Esophagus (tissue), 2 donors: ENCODE measurements at regions not wholly inside any gene's neighbourhood (a gene's known extent, or its start where the extent isn't known, plus 50 kb on each side); places are given as distances from the start of the nearest gene placed in this dataset.

ENCODE experiments used
- H3K27ac ChIP-seq, 2 donors: one replicate each; pipeline ENCODE4 v1.5.1; 2013; ENCODE audit warnings: low read depth in 2 of 2, mild to moderate bottlenecking in 2 of 2, inconsistent platforms in 1 of 2, low read length in 1 of 2, moderate library complexity in 1 of 2
- H3K27me3 ChIP-seq, 2 donors: one replicate each; pipeline ENCODE4 v1.6.1; 2013; ENCODE audit warnings: low read length in 2 of 2, control low read depth in 1 of 2, mild to moderate bottlenecking in 1 of 2; ENCODE audit not compliant: insufficient read depth in 2 of 2, control insufficient read depth in 1 of 2
- H3K36me3 ChIP-seq, 2 donors: one replicate each; pipeline ENCODE4 v1.6.1; 2013; ENCODE audit warnings: low read length in 1 of 2; ENCODE audit not compliant: control insufficient read depth in 2 of 2, insufficient read depth in 2 of 2
- H3K4me1 ChIP-seq, 2 donors: one replicate each; pipeline ENCODE4 v1.6.1; 2013; ENCODE audit warnings: low read length in 1 of 2; ENCODE audit not compliant: control insufficient read depth in 2 of 2, insufficient read depth in 2 of 2
- H3K4me3 ChIP-seq, 2 donors: one replicate each; pipeline ENCODE4 v1.5.1; 2013; ENCODE audit warnings: low read length in 2 of 2, mild to moderate bottlenecking in 2 of 2, low read depth in 1 of 2, moderate library complexity in 1 of 2
- H3K9me3 ChIP-seq, 2 donors: one replicate each; pipeline ENCODE4 v1.6.1; 2013; ENCODE audit warnings: mild to moderate bottlenecking in 2 of 2, low read depth in 1 of 2, low read length in 1 of 2, moderate library complexity in 1 of 2; ENCODE audit not compliant: control insufficient read depth in 2 of 2, insufficient read depth in 1 of 2
- WGBS, 2 donors: extraction: QIAGEN DNeasy Blood & Tissue Kit; methylation state at CpG; one replicate each; pipeline ENCODE4 v1.1.7; 2013; 5-methylcytosine and 5-hydroxymethylcytosine counted together
- donor health status: healthy with polysubstance abuse.
- donor health status: Bipolar disorder and iron deficiency.

DNA sequence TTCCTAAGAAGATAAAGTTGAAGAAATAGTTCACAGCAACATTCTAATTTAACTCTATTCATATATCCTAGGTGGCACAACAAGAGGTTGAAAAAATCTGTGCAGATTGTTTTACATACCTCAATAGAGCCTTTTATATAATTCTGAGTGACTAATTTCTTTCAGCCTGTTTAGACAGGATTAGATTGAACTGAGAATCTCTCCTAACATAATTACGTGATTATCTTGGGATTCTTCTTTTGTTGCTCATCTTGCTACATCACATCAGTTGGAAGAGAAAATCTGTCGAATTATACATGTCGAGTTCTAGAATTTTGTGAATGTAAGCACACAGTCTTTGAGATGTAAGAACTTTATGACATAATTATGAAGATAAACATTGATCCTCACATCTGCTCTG lies 1873.7 kb upstream of the IGFBP7 start:
- no peaks in the 10 kb centered on the region for H3K27me3 ChIP-seq
- H3K27ac ChIP-seq: no peak overlapping the region
- no peaks in the 10 kb centered on the region for H3K9me3 ChIP-seq
- H3K4me3 ChIP-seq: no peak overlapping the region
- no peaks in the 10 kb centered on the region for H3K36me3 ChIP-seq
- H3K4me1 ChIP-seq: no peaks in the 10 kb centered on the region
- 44 to 53% methylated on average over 3 of the region's 3 CpGs for WGBS, 2 donors

- Histone ChIP-seq H3K27me3 (no peaks in the 10 kb centered on the region), H3K4me3 (no peak overlapping the region), H3K4me1 (no peaks in the 10 kb centered on the region), H3K27ac (no peak overlapping the region), H3K36me3 (no peaks in the 10 kb centered on the region), H3K9me3 (no peaks in the 10 kb centered on the region)
- 17 to 45% methylated on average over 1 of the region's 1 CpG for WGBS, 2 donors
Observed at GRCh38 chr4:59002148-59002547, 1892.0 kb upstream of the IGFBP7 start.

- no peak overlapping the region for H3K4me3 ChIP-seq
- H3K27ac ChIP-seq: no peak overlapping the region
- no peaks in the 10 kb centered on the region for H3K36me3 ChIP-seq
- H3K4me1 ChIP-seq: no peaks in the 10 kb centered on the region
- H3K27me3 ChIP-seq: no peaks in the 10 kb centered on the region
- no peaks in the 10 kb centered on the region for H3K9me3 ChIP-seq
Observed at GRCh38 chr4:59024257-59024656, 1914.1 kb upstream of the IGFBP7 start.

DNA sequence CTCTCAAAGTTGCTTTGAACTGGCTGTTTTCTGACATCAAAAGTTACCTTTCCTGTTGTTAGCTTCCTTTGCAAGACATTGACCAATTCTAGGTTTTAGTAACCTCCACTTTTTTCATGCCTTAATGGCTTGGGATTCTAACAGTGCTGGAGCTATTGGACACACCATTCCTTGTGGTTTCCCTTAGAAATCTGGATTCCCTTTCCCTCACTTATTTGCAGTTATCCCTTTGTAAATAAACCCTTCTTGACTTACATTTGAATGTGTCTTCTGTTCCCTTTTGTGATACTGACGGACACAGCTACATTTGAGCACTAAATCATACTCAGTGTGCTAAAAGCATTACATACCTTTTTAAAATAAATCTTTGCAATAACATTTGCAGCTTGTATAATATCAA lies 1927.6 kb upstream of the IGFBP7 start:
- WGBS, 2 donors: 47 to 74% methylated on average over 1 of the region's 1 CpG
- no peaks in the 10 kb centered on the region for H3K9me3 ChIP-seq

GRCh38 chr4:59039046-59039445 lies 1928.9 kb upstream of the IGFBP7 start:
- no peak overlapping the region for H3K4me3 ChIP-seq
- 93 to 96% methylated on average over 6 of the region's 6 CpGs for WGBS, 2 donors
- H3K27ac ChIP-seq: no peak overlapping the region
- H3K36me3 ChIP-seq: no peaks in the 10 kb centered on the region
- H3K9me3 ChIP-seq: no peaks in the 10 kb centered on the region
- no peaks in the 10 kb centered on the region for H3K27me3 ChIP-seq
- no peaks in the 10 kb centered on the region for H3K4me1 ChIP-seq

More for the DNA sequence above, 1927.6 kb upstream of the IGFBP7 start:
- H3K4me1 ChIP-seq: no peaks in the 10 kb centered on the region
- no peaks in the 10 kb centered on the region for H3K27me3 ChIP-seq
- no peak overlapping the region for H3K4me3 ChIP-seq
- H3K36me3 ChIP-seq: no peaks in the 10 kb centered on the region
- no peak overlapping the region for H3K27ac ChIP-seq

DNA sequence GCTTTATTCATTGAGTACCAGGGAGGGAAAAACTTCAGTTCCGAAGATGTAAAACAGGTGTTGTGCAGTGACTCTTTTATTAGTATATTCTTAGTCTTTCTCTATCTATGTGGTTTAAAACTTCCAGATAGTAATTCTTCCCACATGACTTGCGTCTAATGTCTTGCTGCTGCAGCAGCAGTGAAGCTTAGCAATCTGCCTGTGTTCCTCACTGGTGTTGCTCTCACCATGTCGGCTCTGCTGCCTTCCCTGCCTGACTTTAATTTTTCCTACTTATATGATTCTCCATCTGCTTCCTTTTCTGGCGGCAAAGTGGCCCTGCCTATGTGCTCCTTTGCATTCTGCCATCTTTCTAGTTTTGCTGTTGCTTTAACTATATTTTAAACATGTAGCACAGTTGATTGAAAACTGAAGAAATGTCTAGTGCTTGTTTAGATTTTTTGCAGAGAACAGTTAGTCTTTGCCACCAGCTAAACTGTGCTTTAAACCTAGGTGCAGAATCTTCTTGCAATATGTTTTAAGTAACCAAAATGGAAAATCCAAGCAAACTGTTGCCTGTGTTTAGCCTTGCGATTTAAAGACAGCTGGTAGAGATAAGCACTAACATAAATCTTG lies 1934.2 kb upstream of the IGFBP7 start:
- WGBS, 2 donors: 62 to 64% methylated on average over 5 of the region's 5 CpGs
- no peak overlapping the region for H3K27ac ChIP-seq
- H3K9me3 ChIP-seq: no peaks in the 10 kb centered on the region
- H3K4me1 ChIP-seq: no peaks in the 10 kb centered on the region
- H3K4me3 ChIP-seq: no peak overlapping the region
- H3K36me3 ChIP-seq: no peaks in the 10 kb centered on the region
- H3K27me3 ChIP-seq: no peaks in the 10 kb centered on the region

DNA sequence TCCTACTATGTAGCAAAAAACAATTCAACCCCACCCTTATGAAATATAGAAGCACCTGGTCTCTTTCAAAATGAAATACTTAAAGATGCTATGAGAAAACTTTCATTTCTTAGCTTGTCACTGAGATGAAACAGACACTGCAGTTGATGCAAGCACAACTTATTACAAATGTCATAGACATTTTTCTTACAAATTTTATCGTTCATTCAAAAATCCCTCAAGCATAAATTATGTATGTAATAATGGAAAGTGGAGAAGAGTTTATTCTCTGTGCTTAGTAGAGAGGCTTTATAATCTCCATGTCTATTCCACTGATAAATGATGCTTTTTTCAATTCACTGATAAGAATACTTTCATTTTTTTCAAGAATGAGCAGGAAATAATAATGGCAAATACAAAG lies 1943.9 kb upstream of the IGFBP7 start:
- no peaks in the 10 kb centered on the region for H3K27me3 ChIP-seq
- H3K27ac ChIP-seq: no peak overlapping the region
- WGBS, 2 donors: 38 to 54% methylated on average over 1 of the region's 1 CpG
- no peaks in the 10 kb centered on the region for H3K36me3 ChIP-seq
- H3K4me3 ChIP-seq: no peak overlapping the region
- no peaks in the 10 kb centered on the region for H3K9me3 ChIP-seq
- no peaks in the 10 kb centered on the region for H3K4me1 ChIP-seq

- H3K9me3 ChIP-seq: peaks cover 0 to 5% of the 10 kb centered on the region in 2 donors
- H3K4me1 ChIP-seq: no peaks in the 10 kb centered on the region
- WGBS, 2 donors: 51 to 57% methylated on average over 2 of the region's 2 CpGs
- H3K36me3 ChIP-seq: no peaks in the 10 kb centered on the region
- no peak overlapping the region for H3K27ac ChIP-seq
- no peaks in the 10 kb centered on the region for H3K27me3 ChIP-seq
- no peak overlapping the region for H3K4me3 ChIP-seq
Observed at GRCh38 chr4:59057804-59058203, 1947.6 kb upstream of the IGFBP7 start.

DNA sequence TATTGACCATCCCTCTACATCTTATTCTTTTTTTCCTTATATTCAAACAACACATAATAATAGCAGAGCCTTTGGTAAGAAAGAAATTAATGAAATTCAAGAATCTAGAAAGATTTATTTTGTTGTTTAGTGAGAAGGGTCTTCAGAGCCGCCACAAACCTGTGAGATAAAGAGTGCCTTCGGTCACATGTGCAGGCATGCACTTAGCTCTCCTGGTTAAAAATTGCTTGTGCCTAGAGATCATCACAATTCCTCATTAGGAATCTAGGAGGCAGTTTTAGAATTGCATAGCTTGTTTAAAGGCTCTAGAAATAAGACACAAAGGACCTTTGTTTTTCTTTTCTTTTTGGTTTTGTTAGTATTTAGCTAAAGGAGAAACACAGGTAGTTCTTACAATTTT lies 1948.4 kb upstream of the IGFBP7 start:
- Histone ChIP-seq H3K4me1 (no peaks in the 10 kb centered on the region), H3K36me3 (no peaks in the 10 kb centered on the region), H3K9me3 (peaks cover 0 to 5% of the 10 kb centered on the region in 2 donors), H3K4me3 (no peak overlapping the region), H3K27ac (no peak overlapping the region), H3K27me3 (no peaks in the 10 kb centered on the region)
- 27 to 30% methylated on average over 2 of the region's 2 CpGs for WGBS, 2 donors

- Histone ChIP-seq H3K4me3 (no peak overlapping the region), H3K9me3 (peaks cover 0 to 5% of the 10 kb centered on the region in 2 donors), H3K36me3 (no peaks in the 10 kb centered on the region), H3K4me1 (no peaks in the 10 kb centered on the region), H3K27ac (no peak overlapping the region), H3K27me3 (no peaks in the 10 kb centered on the region)
- 86 to 88% methylated on average over 13 of the region's 13 CpGs for WGBS, 2 donors
Observed at GRCh38 chr4:59060002-59060846, 1950.0 kb upstream of the IGFBP7 start.
